ENCODE measurements at regions not wholly inside any gene's neighbourhood (a gene's known extent, or its start where the extent isn't known, plus 50 kb on each side); places are given as distances from the start of the nearest gene placed in this dataset.

- DNase-seq: no peak
- H3K4me3 ChIP-seq (ENCODE audit: low read length): no peak overlapping the region
- Mint-ChIP-seq H3K36me3 (ENCODE audit: low read depth) (no peaks in the 10 kb centered on the region), H3K4me3 (no peak overlapping the region), H3K27me3 (ENCODE audit: insufficient read depth) (no peaks in the 10 kb centered on the region), H3K9me3 (peaks cover 2% of the 10 kb centered on the region), H3K27ac (no peak overlapping the region), H3K4me1 (no peaks in the 10 kb centered on the region)
- no peak overlapping the region for H3K27ac ChIP-seq (ENCODE audit: low read depth, low read length)
- H3K9ac ChIP-seq (ENCODE audit: extremely low read depth, low read length, poor library complexity, severe bottlenecking): no peak overlapping the region
- no peaks in the 10 kb centered on the region for H3K4me1 ChIP-seq (ENCODE audit: control insufficient read depth, insufficient read depth, low read length)
- TF ChIP-seq CTCF (conservative IDR thresholded peaks at IDR 0.05): no peak
- H3K9me3 ChIP-seq (ENCODE audit: control insufficient read depth, low read length): peaks cover 5% of the 10 kb centered on the region
- 85% methylated on average over 2 of the region's 2 CpGs; no CpG with 5 or more reads in 1 of the 2 experiments for WGBS, 2 experiments (ENCODE audit: insufficient coverage in 1 of 2, insufficient read length in 1 of 2)
- no peaks in the 10 kb centered on the region for H3K27me3 ChIP-seq (ENCODE audit: control insufficient read depth, insufficient read depth, low read length, poor library complexity, severe bottlenecking)
- H3K36me3 ChIP-seq (ENCODE audit: control insufficient read depth, insufficient read depth, low read length): no peaks in the 10 kb centered on the region
These were observed 304.2 kb downstream of the DNAH5 start for GRCh38 chr5:13640270-13640669.

GRCh38 chr5:13632676-13633075 lies 311.8 kb downstream of the DNAH5 start:
- Mint-ChIP-seq H3K9me3 (no peaks in the 10 kb centered on the region), H3K4me3 (no peak overlapping the region), H3K27me3 (ENCODE audit: insufficient read depth) (no peaks in the 10 kb centered on the region), H3K4me1 (no peaks in the 10 kb centered on the region), H3K36me3 (ENCODE audit: low read depth) (no peaks in the 10 kb centered on the region), H3K27ac (no peak overlapping the region)
- Histone ChIP-seq H3K27ac (ENCODE audit: low read depth, low read length) (no peak overlapping the region), H3K9me3 (ENCODE audit: control insufficient read depth, low read length) (no peaks in the 10 kb centered on the region), H3K4me1 (ENCODE audit: control insufficient read depth, insufficient read depth, low read length) (no peaks in the 10 kb centered on the region), H3K4me3 (ENCODE audit: low read length) (no peak overlapping the region), H3K9ac (ENCODE audit: extremely low read depth, low read length, poor library complexity, severe bottlenecking) (no peak overlapping the region), H3K36me3 (ENCODE audit: control insufficient read depth, insufficient read depth, low read length) (no peaks in the 10 kb centered on the region), H3K27me3 (ENCODE audit: control insufficient read depth, insufficient read depth, low read length, poor library complexity, severe bottlenecking) (no peaks in the 10 kb centered on the region)
- TF ChIP-seq CTCF (conservative IDR thresholded peaks at IDR 0.05): no peak
- 64% methylated on average over 1 of the region's 1 CpG; no CpG with 5 or more reads in 1 of the 2 experiments for WGBS, 2 experiments (ENCODE audit: insufficient coverage in 1 of 2, insufficient read length in 1 of 2)
- no peak for DNase-seq

GRCh38 chr5:13629218-13629617 lies 315.3 kb downstream of the DNAH5 start:
- H3K4me1 ChIP-seq (ENCODE audit: control insufficient read depth, insufficient read depth, low read length): no peaks in the 10 kb centered on the region
- no peaks in the 10 kb centered on the region for H3K36me3 Mint-ChIP-seq (ENCODE audit: low read depth)
- H3K4me3 ChIP-seq (ENCODE audit: low read length): no peak overlapping the region
- no peaks in the 10 kb centered on the region for H3K4me1 Mint-ChIP-seq
- DNase-seq: no peak
- TF ChIP-seq CTCF (conservative IDR thresholded peaks at IDR 0.05): no peak
- H3K4me3 Mint-ChIP-seq: no peak overlapping the region
- no peaks in the 10 kb centered on the region for H3K9me3 ChIP-seq (ENCODE audit: control insufficient read depth, low read length)
- no peaks in the 10 kb centered on the region for H3K27me3 ChIP-seq (ENCODE audit: control insufficient read depth, insufficient read depth, low read length, poor library complexity, severe bottlenecking)
- no peak overlapping the region for H3K27ac Mint-ChIP-seq
- H3K9me3 Mint-ChIP-seq: no peaks in the 10 kb centered on the region
- no peaks in the 10 kb centered on the region for H3K27me3 Mint-ChIP-seq (ENCODE audit: insufficient read depth)
- 90 to 100% methylated on average over 1 to 2 of the region's 2 CpGs for WGBS, 2 experiments (ENCODE audit: insufficient coverage in 1 of 2, insufficient read length in 1 of 2)
- no peaks in the 10 kb centered on the region for H3K36me3 ChIP-seq (ENCODE audit: control insufficient read depth, insufficient read depth, low read length)
- no peak overlapping the region for H3K27ac ChIP-seq (ENCODE audit: low read depth, low read length)
- no peak overlapping the region for H3K9ac ChIP-seq (ENCODE audit: extremely low read depth, low read length, poor library complexity, severe bottlenecking)
